ENCODE measurements at regions not wholly inside any gene's neighbourhood (a gene's known extent, or its start where the extent isn't known, plus 50 kb on each side); places are given as distances from the start of the nearest gene placed in this dataset.

DNA sequence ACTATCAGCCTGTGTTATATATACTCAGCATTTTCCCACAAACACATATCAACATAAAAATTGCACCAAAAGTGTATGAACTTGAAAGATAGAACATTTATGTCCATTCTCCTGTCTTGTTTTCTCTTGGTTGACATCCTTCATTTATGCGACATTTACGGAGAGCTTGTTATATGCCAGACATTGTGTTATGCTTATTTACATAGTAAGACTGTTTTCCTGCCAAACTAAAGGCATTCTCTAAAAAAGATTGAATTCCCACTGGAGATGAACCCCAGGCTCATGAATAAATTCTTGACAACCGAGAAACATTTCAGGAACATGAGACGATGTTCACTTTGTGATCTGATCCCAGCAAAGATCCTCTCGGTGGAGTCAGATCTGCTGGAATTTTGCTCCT is 131.0 kb downstream of the RAP2A start:
- DNase-seq: no peak

DNA sequence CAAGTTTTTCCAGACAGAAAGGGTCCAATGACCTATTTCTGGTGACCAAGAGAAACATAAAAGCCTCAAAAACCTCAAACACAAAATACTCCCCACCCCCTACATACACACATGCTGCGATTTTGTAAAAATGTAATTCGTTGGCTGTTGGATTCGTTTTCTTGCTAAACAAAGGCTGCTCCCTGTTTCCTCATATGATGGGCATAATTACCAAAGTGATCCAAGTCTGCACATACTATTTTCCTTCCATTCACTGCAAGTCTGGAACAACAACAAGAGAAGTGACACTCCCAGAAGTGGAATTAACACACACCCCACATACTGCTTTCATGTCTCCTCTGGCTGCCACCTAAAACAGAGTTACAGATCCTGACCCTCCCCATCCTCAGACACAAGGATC is 131.9 kb downstream of the RAP2A start:
- no peak for DNase-seq

DNA sequence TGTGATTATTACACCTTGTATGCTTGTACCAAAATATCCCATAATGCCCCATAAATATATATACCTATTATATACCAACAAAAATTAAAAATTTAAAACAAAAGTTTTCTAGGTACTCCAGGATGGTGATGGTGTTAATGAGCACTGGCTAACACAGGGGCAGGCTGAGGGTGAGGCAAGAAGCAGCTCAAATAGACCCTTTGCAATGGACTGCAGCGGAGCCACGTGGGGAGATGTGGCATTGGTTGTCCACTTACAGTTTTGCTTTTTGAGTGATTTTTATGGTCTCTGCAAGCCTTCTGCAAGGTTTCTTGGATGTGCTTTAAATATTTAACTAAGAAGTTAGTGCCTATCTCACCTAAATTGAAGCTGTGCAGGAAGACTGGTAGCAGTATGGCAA is 132.9 kb downstream of the RAP2A start:
- no peak for DNase-seq

DNA sequence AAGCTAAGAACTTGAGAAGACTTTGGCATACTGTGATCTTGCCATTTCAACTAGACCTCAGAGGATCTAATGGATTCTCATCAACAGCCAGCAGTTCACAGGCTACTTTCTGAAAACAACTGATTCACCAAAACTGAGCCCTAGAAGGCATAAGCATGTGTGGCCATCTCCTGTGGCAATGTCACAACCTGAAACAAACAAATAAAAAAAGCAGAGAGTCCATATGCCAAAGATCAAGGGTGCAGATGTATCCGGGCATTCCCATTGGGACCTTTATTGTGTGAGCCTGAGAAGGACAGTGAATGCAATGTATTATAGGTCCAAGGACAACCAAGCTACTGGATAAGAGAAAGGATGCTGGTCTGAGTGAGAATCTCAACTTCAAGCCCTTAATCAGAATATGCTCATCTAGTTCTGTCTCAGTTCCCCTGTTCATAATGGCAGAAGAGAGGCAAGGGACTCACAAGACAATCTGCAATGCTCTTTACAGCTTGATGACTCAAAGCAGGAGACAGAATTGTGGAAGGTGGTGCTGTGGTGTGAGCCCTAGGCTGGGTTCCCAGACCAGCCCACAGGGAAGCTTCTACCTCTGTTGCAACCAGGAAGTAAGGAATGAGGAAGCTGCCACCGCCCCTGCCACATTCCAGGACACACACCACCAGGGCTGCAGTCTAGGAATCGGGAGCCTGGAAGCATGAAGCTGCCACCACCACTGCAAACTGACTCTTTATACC is 133.7 kb downstream of the RAP2A start:
- no peak for DNase-seq

DNA sequence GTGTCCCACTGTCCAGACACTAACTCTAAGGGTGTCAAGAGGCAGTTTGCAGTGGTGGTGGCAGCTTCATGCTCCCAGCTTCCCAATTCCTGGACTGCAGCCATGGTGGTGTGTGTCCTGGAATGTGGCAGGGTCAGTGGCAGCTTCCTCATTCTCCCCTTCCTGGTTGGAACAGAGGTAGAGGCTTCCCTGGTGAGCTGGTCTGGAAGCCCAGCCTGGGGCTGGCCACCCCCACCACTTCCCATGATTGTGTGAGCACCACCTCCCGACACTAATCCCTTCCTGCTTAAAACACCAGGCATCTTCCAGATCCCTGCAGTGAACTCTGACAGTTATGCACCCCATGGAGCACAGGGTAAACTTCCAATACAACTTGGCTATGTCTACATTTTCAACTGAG is 134.9 kb downstream of the RAP2A start:
- DNase-seq: no peak

DNA sequence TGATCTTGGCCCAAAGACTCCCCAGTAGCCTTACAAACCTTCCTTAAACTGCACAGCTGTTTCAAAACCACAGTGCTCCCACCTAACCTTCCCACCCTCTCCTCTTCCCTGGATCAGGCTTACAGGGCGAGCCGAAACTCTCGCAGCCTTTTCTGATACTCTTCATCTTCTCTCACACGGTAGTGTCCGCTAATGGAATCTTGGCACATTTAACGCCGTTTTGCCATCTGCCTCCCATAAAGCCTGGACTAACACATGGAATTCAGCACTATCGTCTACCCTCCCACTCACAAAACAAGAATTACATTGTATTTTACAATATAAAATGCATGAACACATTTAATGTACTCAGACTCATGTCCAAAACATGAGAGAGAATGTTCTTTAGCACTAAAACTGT is 135.9 kb downstream of the RAP2A start:
- DNase-seq: no peak

DNA sequence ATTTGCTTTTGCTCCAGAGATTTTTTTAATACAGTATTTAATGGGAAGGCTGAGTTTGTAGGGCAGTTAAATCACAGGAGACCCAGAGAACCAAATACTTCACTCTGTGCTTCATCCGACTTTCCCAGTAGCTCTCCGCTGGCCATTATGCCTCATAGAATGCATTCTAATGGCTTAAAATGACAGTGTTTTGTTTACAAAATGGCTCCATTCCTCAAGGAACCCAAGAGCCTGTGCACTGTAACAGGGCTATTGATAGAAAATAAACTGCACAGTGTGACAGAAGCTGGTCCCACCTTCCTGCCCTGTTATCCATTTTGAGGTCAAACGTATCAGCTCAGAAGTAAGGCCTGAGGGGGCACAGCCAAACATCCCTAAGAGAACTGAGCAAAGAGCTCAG is 136.5 kb downstream of the RAP2A start:
- DNase-seq: no peak

DNA sequence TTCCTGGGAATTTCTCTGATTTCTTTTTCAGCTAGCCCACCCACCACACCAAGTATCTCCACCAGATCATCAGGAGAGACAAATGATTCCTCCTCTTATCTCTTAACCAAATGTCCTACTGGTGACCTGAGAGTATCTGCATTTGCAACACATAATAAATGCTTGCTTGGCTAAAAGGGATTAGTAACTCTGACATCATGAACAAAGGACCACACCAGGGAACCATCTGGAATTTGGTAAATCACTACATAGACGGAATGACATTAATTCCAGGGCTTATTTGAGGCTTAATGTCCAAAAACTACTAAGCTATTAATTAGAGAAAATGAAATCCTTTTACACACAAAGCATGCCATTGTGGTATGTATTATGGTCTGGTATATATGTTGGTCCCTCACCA is 139.0 kb downstream of the RAP2A start:
- no peak for DNase-seq

DNA sequence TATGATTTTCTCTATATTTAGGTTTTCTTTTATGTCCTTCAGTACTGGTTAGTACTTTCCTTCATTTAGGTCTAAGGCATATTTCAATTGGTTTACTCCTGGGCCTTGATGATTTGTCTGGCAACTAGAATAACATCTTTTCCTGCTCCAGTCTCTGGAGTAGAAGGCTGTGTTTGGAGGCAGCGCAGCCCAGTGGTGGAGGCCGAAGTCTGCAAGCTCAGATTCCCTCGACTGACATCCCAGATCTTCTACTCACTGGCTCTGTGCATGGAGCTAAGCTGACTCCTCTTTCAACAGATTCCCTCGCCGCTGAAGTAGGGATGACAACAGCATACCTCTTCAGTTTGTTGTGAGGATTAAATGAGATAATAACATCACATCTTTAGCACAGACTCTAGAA is 141.0 kb downstream of the RAP2A start:
- DNase-seq: no peak

DNA sequence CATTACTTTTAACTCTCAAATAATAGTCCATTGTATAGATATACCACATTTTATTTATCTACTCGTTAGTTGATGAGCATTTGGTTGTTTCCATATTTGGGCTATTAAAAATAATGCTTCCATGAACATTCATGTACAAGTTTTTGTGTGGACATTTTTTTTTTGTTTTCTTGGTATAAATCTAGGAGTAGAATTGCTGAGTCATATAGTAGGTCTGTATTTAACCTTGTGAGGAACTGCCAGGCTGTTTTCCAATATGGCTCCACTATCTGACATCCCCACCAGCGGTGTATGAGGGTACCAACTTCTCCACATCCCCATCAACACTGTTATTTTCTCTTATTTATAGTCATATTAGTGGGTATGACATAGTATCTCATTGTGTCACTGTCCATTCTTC is 143.1 kb downstream of the RAP2A start:
- no peak for DNase-seq

DNA sequence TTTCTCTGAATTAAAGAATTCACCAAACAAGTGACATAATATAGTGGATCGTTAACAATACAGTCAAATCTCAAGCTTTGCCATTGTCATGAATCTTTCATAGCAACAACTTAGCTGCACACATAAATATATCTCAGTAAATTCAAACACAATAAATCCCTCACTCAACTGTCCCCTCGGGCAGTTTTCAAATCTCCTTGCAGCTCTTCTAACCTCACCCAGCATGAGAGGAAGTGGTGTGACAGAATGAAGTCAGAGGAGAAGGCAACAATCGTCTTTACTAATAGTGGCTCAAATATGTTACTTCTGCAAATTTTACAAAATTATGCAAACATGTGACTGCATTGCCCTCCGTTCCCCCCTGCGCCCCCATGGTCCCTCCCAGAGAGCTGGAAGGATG is 148.2 kb downstream of the RAP2A start:
- DNase-seq: no peak

DNA sequence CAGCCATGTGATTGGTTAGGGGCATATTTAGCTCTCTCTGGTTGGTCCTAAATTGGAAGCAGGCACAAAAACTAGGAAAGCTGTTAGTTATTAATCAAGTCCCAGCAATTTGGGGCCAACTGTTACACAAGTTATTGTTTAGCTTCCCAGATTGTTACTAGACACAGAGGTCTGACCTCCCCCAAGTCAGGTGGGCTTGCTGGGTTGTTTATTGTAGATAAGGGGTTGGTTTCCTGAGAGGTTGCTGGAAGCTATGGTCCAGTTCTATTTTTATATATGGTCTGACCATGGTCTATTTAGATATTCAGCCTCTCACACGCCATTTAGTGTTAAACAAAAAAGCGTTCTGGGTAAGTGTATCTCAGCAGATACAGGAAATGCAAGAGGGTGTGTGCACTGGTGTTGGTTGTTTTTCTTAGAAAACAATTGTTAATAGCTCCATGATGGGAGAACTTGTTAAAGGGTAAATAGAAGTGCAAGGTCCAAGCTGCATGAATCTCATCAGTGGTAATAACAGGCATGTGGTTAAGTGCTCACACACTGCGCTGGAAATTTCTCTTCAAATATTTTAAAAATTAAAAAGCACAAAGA is 150.0 kb downstream of the RAP2A start:
- DNase-seq: no peak

DNA sequence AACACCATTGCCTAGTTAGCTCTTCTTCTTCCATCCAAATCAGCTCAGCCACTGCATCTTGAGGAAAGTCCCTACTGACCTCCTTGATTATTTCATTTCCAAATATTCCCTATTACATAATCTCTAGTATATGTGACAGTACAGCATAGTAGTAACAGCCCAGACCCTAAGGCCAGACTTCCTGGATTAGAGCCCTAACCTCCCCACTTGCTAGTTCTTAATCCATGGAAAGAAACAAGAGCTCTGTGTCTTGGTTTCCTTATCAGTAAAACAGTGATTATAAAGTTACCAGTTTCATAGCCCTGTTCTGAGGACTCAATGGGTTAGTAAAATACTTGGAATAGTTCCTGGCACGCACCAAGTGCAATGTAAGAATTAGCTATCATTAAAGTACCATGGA is 153.0 kb downstream of the RAP2A start:
- DNase-seq: no peak

DNA sequence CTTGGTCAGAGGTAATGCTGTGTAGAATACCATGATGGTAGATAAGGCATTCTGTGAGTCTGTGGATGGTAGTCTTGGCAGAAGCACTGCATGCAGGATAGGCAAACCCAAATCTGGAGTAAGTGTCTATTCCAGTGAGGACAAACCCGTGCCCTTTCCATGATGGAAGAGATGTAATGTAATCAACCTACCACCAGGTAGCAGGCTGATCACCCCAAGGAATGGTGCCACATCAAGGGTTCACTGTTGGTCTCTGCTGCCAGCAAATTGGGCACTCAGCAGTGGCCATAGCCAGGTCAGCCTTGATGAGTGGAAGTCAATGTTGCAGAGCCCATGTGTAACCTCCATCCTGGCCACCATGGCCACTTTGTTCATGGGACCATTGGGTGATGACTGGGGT is 155.0 kb downstream of the RAP2A start:
- DNase-seq: no peak

DNA sequence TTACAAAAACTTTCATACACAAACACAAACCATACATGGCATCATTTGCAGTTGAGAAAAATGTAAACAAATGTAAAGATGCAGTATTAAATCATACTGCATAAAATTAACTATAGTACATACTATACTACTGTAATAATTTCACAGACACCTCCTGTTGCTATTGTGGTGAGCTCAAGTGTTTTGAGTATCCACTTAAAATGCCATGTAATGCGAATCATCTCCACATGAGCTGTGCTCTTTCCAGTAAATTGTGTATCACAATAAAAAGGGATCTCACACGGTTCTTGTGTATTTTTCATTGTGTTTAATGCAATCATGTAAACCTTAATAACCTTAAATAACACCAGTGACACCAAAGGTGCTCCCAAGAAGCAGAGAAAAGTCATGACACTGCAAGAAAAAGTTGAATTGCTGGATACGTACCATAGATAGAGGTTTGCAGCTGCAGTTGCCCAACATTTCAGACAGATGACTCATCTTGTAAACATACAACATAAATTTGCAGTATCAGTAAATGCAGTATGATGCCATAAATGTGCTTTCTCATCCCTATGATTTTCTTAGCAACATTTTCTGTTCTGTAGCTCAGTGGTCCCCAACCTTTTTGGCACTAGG is 166.6 kb downstream of the RAP2A start:
- no peak for DNase-seq

DNA sequence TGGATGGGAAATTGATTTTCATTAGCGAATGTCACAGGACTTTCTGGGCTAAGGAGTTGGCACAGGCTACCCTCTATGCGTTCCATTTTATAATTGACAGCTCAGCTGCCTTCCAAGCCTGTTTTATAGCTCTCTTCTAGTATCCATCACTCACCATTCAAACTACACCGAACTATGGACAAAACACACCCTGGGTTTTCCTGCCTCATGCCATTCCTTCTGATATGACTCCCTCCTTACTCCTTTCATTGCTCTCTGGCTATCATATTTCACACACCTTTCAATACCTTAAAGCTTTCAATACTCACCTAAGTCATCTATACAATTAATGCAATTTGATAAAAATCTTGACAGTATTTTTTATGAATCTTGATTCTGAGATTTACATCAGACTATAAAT is 181.3 kb downstream of the RAP2A start:
- no peak for DNase-seq

DNA sequence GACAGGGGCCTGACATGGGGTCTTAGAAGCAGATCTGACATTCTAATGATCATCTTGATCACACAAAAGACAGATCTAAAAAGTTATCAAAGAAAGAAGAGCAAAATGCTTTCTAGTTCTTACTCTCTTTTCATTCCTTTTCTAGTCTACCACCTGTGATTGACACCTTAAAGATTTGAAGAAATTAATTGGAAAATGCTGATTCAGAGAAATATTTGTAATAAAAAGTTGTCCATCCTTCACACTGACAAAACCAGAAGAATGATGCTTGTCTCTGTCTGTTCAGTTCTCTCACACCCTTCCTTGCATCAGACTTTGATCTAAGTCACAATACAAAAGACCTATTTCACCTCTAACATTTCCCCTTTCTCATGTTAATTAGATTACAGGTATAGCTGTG is 182.4 kb downstream of the RAP2A start:
- DNase-seq: no peak

DNA sequence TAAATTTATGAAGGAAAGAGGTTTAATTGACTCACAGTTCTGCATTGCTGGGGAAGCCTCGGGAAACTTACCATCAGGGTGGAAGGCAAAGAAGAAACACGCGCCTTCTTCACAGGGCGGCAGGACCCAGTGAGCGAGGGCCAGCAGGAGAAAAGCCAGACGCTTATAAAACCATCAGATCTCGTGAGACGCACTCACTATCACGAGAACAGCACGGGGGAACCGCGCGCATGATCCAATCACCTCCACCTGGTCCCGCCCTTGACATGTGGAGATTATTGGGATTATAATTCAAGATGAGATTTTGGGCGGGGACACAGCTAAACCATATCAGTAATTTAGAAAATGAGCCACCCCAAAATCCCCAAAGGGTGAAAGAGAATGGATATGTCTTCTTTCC is 187.1 kb downstream of the RAP2A start:
- no peak for DNase-seq

DNA sequence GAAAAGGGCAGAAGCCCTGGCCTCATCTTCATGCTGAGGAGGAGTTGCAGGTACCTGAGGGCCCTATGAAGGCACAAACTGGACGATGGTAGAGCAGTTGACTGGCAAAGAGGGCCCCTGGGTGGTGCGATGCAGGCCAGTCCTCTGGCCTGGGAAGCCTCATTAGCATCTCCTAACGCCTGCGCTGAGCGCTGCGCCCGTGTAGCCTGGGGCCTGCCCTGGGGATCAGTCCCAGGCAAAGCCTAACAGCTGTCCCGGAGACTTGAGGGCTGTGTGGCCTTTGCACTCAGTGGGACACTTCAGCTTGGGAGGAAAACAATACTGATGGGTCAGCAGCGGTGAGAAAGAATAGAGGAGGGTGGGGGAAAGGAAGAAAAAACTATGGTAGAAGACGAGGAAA is 187.7 kb downstream of the RAP2A start:
- no peak for DNase-seq

DNA sequence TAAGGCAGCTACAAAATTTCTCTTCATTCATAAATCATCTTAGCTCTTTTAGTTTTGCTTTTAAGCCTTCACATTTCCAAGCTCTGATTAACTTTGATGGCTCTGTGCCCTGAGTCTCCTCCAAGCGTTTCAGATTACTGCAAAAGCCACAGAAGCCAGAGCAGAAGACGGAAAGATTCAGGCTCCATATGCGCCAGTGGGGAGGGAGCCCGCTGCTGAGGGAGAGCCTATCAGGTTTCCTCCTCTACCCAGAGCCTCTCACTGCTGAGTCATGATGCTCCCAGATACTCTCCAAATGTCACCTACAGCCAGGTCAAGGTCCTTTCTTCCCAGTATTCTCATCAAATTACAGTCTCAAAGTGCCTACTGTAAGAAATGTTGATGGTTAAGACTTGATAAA is 193.6 kb downstream of the RAP2A start:
- DNase-seq: no peak

DNA sequence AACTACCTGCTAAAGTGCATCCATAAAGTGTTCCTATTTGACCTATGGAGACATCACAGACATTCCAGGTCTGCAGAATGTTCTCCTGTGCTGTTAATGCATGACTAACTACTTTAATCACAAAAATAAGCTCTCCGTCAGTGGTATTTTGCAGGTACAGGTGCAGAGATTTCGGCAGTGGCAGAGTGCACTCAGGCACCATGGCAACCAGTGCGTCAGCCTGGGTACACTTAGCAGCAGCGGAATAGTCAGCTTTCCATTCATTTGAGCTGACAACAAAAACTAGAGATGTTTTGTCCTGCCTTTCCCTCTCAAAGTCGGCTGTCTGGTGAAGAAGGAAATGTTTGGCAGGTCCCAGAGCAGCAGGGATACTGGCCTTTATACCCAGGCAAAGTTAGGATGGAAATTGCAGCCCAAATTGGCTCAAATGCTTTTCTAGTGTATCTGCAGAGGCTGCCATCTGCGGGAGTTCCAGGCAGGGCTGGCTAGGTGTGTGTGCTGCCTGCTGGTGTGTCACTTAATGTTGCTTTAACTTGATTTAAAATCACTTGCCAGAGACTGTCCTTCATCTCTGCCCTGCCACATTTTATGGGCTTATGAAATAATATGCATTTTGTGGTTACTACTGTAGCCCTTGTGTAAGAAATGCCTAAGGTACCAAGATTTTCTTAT is 195.8 kb downstream of the RAP2A start:
- no peak for DNase-seq

DNA sequence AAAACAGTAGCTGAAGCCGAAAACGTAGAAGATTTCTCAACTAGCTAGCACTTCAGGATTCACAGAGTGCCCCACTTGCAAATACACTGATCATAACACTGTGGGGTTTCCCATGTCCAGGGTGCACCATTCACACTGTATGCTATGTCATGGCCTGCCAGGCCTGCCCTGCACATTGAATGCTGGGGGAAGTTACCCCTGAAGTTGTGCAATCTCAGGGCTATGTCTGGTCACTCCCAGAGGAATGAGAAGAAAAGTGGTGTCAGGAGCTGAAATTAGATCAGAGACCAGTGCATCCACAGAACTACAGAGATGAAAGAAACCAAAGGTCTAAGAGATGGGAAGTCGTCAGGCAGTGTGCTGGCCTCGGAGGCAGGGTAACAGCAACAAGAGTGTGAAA is 196.8 kb downstream of the RAP2A start:
- DNase-seq: no peak

DNA sequence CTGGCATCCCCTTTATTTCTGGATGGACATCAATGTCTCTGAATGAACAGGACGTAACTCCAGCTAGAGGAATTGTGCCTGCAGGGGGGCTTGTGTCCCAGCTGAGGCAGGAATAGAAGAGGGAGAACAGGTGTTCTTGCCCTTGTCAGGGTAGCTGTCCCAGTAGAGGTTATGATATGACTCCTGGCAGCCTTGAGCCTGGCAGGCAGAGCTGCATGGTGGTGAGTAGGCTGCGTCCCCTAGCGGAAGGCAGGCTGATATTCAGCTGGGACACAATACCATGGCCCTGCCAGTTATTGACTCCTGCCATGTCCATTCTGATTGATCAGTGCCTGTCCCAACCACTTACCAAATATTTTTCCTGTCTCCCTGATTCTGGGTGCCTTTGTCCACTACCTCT is 197.2 kb downstream of the RAP2A start:
- no peak for DNase-seq

DNA sequence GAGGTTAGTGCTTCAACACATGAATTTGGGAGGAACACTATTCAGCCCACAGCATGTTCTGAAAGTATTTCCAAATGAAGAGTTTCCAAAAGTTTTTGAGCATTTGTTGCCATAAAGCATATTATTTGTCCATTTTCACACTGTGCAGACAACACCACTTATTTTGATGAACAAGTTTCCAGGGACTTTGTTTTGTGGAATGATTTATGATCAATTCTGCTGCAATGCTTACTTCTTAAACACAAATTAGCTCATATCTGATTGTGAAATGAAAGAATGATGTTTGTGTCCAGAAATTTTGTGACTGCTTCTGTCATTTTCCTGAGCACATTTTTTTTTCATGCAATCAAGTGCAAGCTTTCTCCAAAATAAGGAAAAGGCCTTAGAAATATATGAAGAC is 205.3 kb downstream of the RAP2A start:
- no peak for DNase-seq

Measured in activated CD4-positive, alpha-beta T cell treated with anti-CD3 and anti-CD28 coated beads for 4 hours (primary cell).